Liver (tissue), 8 donors: ENCODE measurements at regions not wholly inside any gene's neighbourhood (a gene's known extent, or its start where the extent isn't known, plus 50 kb on each side); places are given as distances from the start of the nearest gene placed in this dataset.

Source experiments
- DNase-seq: peaks from one replicate; pipeline ENCODE4 v3.0.0-alpha.2; 2017; ENCODE audit warnings: low spot score
- H3K27ac ChIP-seq, 2 donors: one replicate each; pipeline ENCODE4 v1.7.0; 2013; ENCODE audit warnings: inconsistent platforms in 2 of 2, low read length in 2 of 2, control low read depth in 1 of 2, low read depth in 1 of 2, mild to moderate bottlenecking in 1 of 2
- H3K27me3 ChIP-seq, 4 donors: one replicate each; pipeline versions ENCODE4 v1.6.1 to v1.7.0; 2013; ENCODE audit warnings: low read length in 3 of 4, inconsistent platforms in 1 of 4, mild to moderate bottlenecking in 1 of 4, moderate library complexity in 1 of 4; ENCODE audit not compliant: control insufficient read depth in 4 of 4, insufficient read depth in 4 of 4
- H3K36me3 ChIP-seq, 4 donors: one replicate each; pipeline versions ENCODE4 v1.6.1 to v1.7.0; 2013; ENCODE audit warnings: low read length in 3 of 4, mild to moderate bottlenecking in 3 of 4, low read depth in 1 of 4, moderate library complexity in 1 of 4; ENCODE audit not compliant: control insufficient read depth in 4 of 4, insufficient read depth in 3 of 4
- H3K4me1 ChIP-seq, 4 donors: one replicate each; pipeline versions ENCODE4 v1.6.1 to v1.7.0; 2013; ENCODE audit warnings: low read length in 3 of 4, mild to moderate bottlenecking in 3 of 4, moderate library complexity in 1 of 4; ENCODE audit not compliant: control insufficient read depth in 4 of 4, insufficient read depth in 4 of 4
- H3K4me3 ChIP-seq, 3 donors: one replicate each; pipeline versions ENCODE4 v1.6.1 to v1.7.0; 2013; ENCODE audit warnings: low read length in 3 of 3, control low read depth in 1 of 3, low read depth in 1 of 3, mild to moderate bottlenecking in 1 of 3
- H3K9ac ChIP-seq, 2 donors: one replicate each; pipeline ENCODE4 v1.7.0; 2013; ENCODE audit warnings: low read length in 2 of 2, mild to moderate bottlenecking in 2 of 2, moderate library complexity in 2 of 2, control low read depth in 1 of 2, low read depth in 1 of 2
- H3K9me3 ChIP-seq, 4 donors: one replicate each; pipeline versions ENCODE4 v1.6.1 to v1.7.0; 2013; ENCODE audit warnings: low read length in 3 of 4; ENCODE audit not compliant: control insufficient read depth in 4 of 4
- ATF3 ChIP-seq: IDR thresholded peaks from 2 replicates; pipeline ENCODE4 v1.6.1; 2016; ENCODE audit warnings: antibody characterized with exemption
- CTCF ChIP-seq: fragments of 150-350 bp; IDR thresholded peaks from 2 replicates; pipeline ENCODE4 v1.5.1; 2017; ENCODE audit warnings: improper control_type of control experiment, low read depth, low read length; ENCODE audit not compliant: missing input control
- HNF4A ChIP-seq, 2 donors: conservative IDR thresholded peaks; 2 replicates each; pipeline ENCODE4 v1.6.1; 2016; ENCODE audit warnings: antibody characterized with exemption in 2 of 2, mild to moderate bottlenecking in 2 of 2
- HNF4G ChIP-seq: IDR thresholded peaks from 2 replicates; pipeline ENCODE4 v1.6.1; 2016; ENCODE audit warnings: antibody characterized with exemption
- JUND ChIP-seq, 2 donors: IDR thresholded peaks; 2 replicates each; pipeline ENCODE4 v1.6.1; 2016; ENCODE audit warnings: antibody characterized with exemption in 2 of 2
- RAD21 ChIP-seq, 2 donors: IDR thresholded peaks; 2 replicates each; pipeline ENCODE4 v1.6.1; 2016; ENCODE audit warnings: antibody characterized with exemption in 2 of 2, mild to moderate bottlenecking in 2 of 2
- TAF1 ChIP-seq: conservative IDR thresholded peaks from 2 replicates; pipeline ENCODE4 v1.6.1; 2016; ENCODE audit warnings: antibody characterized with exemption, mild to moderate bottlenecking
- YY1 ChIP-seq: IDR thresholded peaks from 2 replicates; pipeline ENCODE4 v1.6.1; 2016; ENCODE audit warnings: antibody characterized with exemption, mild to moderate bottlenecking
- ZBTB33 ChIP-seq: IDR thresholded peaks from 2 replicates; pipeline ENCODE4 v1.6.1; 2016; ENCODE audit warnings: antibody characterized with exemption
- WGBS: extraction: QIAGEN DNeasy Blood & Tissue Kit; methylation state at CpG from one replicate; pipeline ENCODE4 v1.1.7; 2013; 5-methylcytosine and 5-hydroxymethylcytosine counted together
- TF ChIP-seq, protein P1 (sequence below): IDR thresholded peaks from 2 replicates; pipeline ENCODE4 v1.6.1; 2016; ENCODE audit warnings: antibody characterized with exemption, mild to moderate bottlenecking
- donor health status: healthy.
- donor health status: healthy.
- donor health status: healthy.
- donor health status: healthy.
- donor health status: healthy.

- TF ChIP-seq ZBTB33 (no peak), HNF4G (no peak), ATF3 (no peak)
These were observed 820.1 kb upstream of the EPHA6 start (continued) for GRCh38 chr3:95994338-95994737.

DNA sequence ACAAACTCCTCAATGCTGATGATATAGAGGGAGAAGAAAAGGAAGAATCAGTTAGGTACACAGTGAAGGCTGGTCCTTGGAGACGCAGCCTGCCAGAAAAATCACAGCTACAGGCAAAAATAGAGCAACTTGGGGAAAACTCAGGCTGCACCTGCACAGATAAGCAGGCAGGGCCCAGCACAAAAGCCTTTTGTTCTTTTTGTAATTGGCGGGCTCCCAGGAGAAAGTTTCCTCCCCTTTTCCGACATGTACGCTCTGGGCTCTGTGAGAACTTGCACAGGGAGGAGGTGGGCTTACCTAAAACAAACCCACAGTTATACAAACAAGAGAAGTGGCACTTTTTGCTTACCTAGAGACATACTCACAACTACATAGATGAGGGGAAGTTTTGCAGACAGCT is 813.4 kb upstream of the EPHA6 start:
- Histone ChIP-seq H3K36me3 (no peaks in the 10 kb centered on the region), H3K27ac (no peak overlapping the region), H3K9me3 (peaks cover 0 to 5% (median 0%) of the 10 kb centered on the region in 4 donors), H3K4me1 (no peaks in the 10 kb centered on the region), H3K9ac (no peak overlapping the region), H3K27me3 (no peaks in the 10 kb centered on the region), H3K4me3 (no peak overlapping the region)
- TF ChIP-seq YY1 = no peak
- no peak for TF ChIP-seq RAD21 (IDR thresholded peaks at IDR 0.05)
- no peak for TF ChIP-seq ZBTB33
- TF ChIP-seq TAF1 = no peak
- TF ChIP-seq, protein P1, sequence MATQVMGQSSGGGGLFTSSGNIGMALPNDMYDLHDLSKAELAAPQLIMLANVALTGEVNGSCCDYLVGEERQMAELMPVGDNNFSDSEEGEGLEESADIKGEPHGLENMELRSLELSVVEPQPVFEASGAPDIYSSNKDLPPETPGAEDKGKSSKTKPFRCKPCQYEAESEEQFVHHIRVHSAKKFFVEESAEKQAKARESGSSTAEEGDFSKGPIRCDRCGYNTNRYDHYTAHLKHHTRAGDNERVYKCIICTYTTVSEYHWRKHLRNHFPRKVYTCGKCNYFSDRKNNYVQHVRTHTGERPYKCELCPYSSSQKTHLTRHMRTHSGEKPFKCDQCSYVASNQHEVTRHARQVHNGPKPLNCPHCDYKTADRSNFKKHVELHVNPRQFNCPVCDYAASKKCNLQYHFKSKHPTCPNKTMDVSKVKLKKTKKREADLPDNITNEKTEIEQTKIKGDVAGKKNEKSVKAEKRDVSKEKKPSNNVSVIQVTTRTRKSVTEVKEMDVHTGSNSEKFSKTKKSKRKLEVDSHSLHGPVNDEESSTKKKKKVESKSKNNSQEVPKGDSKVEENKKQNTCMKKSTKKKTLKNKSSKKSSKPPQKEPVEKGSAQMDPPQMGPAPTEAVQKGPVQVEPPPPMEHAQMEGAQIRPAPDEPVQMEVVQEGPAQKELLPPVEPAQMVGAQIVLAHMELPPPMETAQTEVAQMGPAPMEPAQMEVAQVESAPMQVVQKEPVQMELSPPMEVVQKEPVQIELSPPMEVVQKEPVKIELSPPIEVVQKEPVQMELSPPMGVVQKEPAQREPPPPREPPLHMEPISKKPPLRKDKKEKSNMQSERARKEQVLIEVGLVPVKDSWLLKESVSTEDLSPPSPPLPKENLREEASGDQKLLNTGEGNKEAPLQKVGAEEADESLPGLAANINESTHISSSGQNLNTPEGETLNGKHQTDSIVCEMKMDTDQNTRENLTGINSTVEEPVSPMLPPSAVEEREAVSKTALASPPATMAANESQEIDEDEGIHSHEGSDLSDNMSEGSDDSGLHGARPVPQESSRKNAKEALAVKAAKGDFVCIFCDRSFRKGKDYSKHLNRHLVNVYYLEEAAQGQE = no peak
- no peak for TF ChIP-seq JUND (IDR thresholded peaks at IDR 0.05)
- TF ChIP-seq HNF4A (conservative IDR thresholded peaks at IDR 0.05) = no peak
- no peak for TF ChIP-seq CTCF
- no peak for DNase-seq
- WGBS = 72% methylated on average over 4 of the region's 4 CpGs
